ENCODE measurements at regions not wholly inside any gene's neighbourhood (a gene's known extent, or its start where the extent isn't known, plus 50 kb on each side); places are given as distances from the start of the nearest gene placed in this dataset.

- TF ChIP-seq REST (IDR thresholded peaks at IDR 0.05; ENCODE audit: low read depth, low read length) = no peak
- no peak for TF ChIP-seq NR2F1 (conservative IDR thresholded peaks at IDR 0.05)
- no peak for TF ChIP-seq JUND (IDR thresholded peaks at IDR 0.05; ENCODE audit: low read depth, low read length)
- no peak for TF ChIP-seq NFYB (IDR thresholded peaks at IDR 0.05; ENCODE audit: insufficient read depth, low read depth, low read length)
- TF ChIP-seq EP300 (IDR thresholded peaks at IDR 0.05; ENCODE audit: borderline replicate concordance in 1 of 2, control insufficient read depth in 1 of 2, low read depth in 2 of 2, low read length in 2 of 2) = no peak
These were observed 204.3 kb upstream of the RSPO3 start (continued) for GRCh38 chr6:126914172-126914571.

GRCh38 chr6:126914801-126915200 lies 203.7 kb upstream of the RSPO3 start:
- POLR2A ChIA-PET = no interaction called here
- intact Hi-C loops (cut with micrococcal nuclease; ENCODE audit: unreplicated experiment) = no loop called here
- TF ChIP-seq ZNF274 (IDR thresholded peaks at IDR 0.05; ENCODE audit: insufficient read depth, insufficient read length) (no peak), IRF3 (IDR thresholded peaks at IDR 0.05) (no peak), STAT1 (conservative IDR thresholded peaks at IDR 0.05) (no peak), USF1 (IDR thresholded peaks at IDR 0.05; ENCODE audit: borderline replicate concordance, extremely low read length, insufficient read depth, low read depth, low read length) (no peak), ZBTB40 (IDR thresholded peaks at IDR 0.05; ENCODE audit: borderline replicate concordance) (no peak), SRF (IDR thresholded peaks at IDR 0.05; ENCODE audit: low read depth in 2 of 2, low read length in 2 of 2) (no peak), DPF2 (IDR thresholded peaks at IDR 0.05) (no peak), EED (IDR thresholded peaks at IDR 0.05; ENCODE audit: low read depth) (no peak), BACH1 (IDR thresholded peaks at IDR 0.05; ENCODE audit: borderline replicate concordance) (no peak), CHD4 (IDR thresholded peaks at IDR 0.05) (no peak)

More at GRCh38 chr6:126914801-126915200, 203.7 kb upstream of the RSPO3 start:
- no peaks in the 10 kb centered on the region for H3K27me3 ChIP-seq (replicated peaks in 1 of 2; ENCODE audit: control insufficient read depth in 2 of 2, insufficient read depth in 2 of 2, low read length in 1 of 2)
- no TSS peak for BruUV-seq (replicated peaks)
- in situ Hi-C loops (cut with MboI) = no loop called here
- FAIRE-seq (no peak), DNase-seq (ENCODE audit: low read depth, low spot score) (no peak), ATAC-seq (no peak)
- H3K9ac ChIP-seq (ENCODE audit: control insufficient read depth, insufficient read depth, low read length) = no peak overlapping the region
- no peaks in the 10 kb centered on the region for H3K79me2 ChIP-seq (ENCODE audit: control insufficient read depth, insufficient read depth, low read length)
- no peak overlapping the region for H2AFZ ChIP-seq (ENCODE audit: control insufficient read depth, low read depth, low read length)
- no peak overlapping the region for H3K4me3 ChIP-seq
- no peak overlapping the region for H3K4me2 ChIP-seq (ENCODE audit: control insufficient read depth, insufficient read depth)
- H3K9me3 ChIP-seq (replicated peaks; ENCODE audit: control insufficient read depth, insufficient read depth, low read length) = no peaks in the 10 kb centered on the region
- no peak overlapping the region for H3K27ac ChIP-seq (ENCODE audit: control insufficient read depth, insufficient read depth)
- CTCF ChIA-PET = interaction anchor here (0.7 to 1.6 kb wide), 2 partner anchors 13 to 110 kb away, joined by 3 read pairs; no protein-coding TSS in a partner anchor
- H4K20me1 ChIP-seq (ENCODE audit: control insufficient read depth, insufficient read depth) = no peaks in the 10 kb centered on the region
- no peaks in the 10 kb centered on the region for H3K4me1 ChIP-seq (ENCODE audit: control insufficient read depth, insufficient read depth, low read length)
- RAD21 ChIA-PET (ENCODE audit: unreplicated experiment) = no interaction called here
- no peaks in the 10 kb centered on the region for H3K36me3 ChIP-seq (ENCODE audit: control insufficient read depth in 2 of 2, insufficient read depth in 2 of 2, low read length in 1 of 2)
- SMC1A ChIA-PET (ENCODE audit: uncharacterized antibody, unreplicated experiment) = interaction anchor here (1.0 kb wide), 1 partner anchor 16 kb away, joined by 6 read pairs; no protein-coding TSS in a partner anchor

Measured in GM12878 (cell line).